ENCODE measurements at regions not wholly inside any gene's neighbourhood (a gene's known extent, or its start where the extent isn't known, plus 50 kb on each side); places are given as distances from the start of the nearest gene placed in this dataset.

- DNase-seq: no peak
Measured at GRCh38 chr3:59644479-59645402, 594.9 kb upstream of the CFAP20DC start.

DNA sequence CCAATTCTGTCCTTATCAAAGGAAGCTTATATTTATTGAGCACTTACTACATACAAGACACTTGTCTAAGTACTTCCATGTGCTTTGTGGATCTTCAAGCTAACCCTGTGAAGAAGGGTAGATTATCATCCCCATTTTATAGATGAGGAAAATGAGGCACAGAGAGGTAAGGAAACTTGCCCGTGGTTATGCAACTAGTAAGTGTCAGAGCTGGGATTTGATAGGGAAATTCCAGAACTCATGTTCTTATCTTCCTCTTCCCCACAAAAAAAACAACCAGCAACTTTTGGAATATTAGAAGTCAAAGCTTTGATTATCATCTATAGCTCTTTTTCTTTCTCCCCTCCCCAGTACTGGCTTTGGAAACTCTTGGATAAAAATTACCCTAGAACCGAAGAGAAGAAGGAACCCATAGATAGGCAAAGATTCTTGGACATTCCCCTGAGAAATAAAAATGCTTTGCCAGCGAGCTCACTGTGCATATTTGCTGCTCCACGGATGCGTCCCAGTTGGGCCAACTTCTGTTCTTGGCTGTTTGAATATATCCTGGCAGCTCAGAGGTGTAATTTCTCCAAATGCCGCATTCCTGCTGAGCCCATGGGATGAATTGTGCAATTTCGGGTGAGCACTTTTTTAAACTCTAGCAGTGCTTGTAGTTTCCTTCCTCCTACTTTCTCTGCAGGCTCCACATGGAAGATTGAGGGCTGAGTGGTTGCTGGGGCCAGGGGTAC, 591.5 kb upstream of the CFAP20DC start:
- DNase-seq: peak; percentile 62

DNA sequence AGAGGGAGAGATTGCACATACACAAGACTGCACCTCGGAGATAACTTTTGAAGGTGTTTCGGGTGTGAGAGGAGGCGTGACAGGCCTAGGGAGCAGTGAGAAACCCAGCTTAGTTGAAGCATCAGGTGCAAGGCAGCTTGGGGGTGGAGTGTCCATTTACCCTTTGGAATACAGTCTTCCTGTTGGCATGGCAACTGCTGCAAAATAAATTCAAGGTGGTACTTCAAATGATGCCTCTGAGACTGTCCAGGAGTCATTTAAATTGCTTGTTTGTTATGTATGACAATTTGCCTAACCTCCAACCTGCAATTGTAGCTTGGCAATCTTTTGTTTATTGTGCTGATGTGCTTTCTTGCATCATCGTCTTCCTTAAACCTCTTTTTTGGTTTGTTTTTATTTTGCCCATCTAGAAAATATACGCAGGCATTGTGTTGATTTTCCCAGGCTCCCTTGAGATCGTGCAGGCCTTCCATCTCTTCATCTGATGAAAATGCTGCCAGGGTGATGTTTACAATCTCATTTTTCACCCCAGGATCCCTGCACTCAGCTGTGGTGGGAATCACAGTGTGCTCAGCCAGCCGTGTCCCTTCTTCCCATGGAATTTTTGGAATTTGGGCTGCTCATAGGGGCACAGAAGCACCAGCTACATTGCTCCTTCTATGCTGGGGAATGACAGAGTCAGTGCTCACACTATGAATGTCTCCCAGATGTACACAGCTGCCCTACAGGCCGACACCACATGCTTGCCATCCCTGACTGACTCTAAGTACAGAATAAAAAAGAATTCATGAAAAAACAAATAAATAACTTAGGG, 583.1 kb upstream of the CFAP20DC start:
- DNase-seq: peak; percentile 75

GRCh38 chr3:59631482-59631881, 581.7 kb upstream of the CFAP20DC start:
- no peak for DNase-seq

DNA sequence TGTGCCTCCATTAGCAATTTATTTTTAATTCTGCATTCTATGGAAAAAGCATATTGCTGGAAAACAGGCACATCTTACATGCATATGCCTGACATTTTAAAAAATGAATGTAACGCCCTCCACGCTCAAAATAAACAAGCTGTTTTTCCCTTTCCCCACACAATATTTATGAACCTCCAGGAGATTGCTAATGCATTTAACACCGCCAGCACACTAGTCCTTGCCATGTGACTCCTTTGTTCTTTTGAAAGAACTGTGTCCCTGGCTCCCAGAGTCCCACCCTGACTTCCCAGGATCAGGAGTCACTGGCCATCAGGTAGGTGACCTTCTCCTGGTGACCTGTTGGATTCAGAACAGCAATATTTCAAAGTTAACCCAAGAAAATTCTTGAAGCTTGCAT, 571.2 kb upstream of the CFAP20DC start:
- DNase-seq: no peak

DNA sequence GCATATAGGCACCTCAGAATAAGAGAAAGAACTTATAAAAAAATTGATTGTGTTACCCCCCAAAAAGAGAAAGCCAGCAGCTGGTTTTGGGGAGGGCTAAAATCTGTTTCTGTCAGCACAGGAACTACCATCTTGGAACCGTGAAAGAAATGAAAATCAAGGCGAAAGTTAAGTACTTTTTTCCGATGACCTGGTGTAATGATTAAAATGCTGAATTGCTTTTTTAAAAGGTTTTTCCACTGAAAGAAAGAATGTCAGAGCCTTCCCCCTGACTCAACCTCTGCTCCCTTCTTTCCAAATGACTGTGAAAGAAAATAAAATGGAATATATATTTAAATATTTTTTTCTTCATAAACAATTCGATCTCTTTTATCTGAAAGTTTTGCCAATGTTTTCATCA, 570.5 kb upstream of the CFAP20DC start:
- DNase-seq: no peak

DNA sequence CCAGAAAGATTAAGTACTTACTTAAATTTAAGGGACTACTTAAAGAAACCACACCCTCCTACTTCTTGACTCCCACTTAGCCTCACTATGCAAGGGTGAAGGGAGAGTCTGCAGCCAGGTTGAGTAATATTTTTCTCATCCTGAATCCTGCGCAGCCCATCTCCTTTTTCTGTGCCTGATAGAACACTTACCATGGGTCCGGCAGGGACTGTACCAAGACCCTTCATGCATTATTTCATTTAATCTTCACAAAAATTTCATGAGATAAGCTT, 562.6 kb upstream of the CFAP20DC start:
- DNase-seq: no peak

- DNase-seq: no peak
Measured at GRCh38 chr3:59611649-59612443, 562.0 kb upstream of the CFAP20DC start.

DNA sequence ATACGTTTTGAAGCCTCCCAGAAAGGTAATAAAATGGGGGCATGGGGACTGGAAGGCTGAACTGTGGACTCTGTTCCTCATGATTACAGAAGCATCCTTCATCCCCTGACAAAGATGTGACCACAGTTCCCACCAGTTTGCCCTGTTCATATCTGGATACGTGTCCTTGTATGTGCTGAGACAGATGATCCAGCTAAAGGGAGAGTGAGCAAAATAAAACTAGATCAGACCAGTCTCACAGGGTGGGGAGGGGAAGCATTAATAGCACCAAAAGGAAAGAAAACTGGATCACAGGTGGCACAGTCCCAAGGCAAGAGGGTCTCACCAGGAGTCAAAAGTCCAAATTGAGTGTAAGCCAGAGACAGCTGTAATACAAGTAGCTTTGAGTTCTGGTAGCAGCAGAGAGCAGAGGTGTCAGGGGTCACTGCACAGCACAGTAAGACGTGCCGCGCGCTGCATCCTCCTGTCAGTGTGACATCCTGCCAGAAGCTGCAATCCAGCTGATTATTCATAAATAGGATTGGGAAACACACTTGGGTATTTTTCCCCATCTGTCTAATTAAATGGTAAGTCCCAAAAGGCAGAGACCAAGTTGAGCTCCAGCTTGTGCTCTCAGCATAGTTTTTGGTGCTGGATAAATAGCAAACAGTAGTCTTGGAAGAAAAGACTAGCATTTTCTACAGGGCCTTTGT, 560.0 kb upstream of the CFAP20DC start:
- DNase-seq: no peak

- no peak for DNase-seq
Measured at GRCh38 chr3:59608356-59608755, 558.5 kb upstream of the CFAP20DC start.

GRCh38 chr3:59607656-59608055, 557.8 kb upstream of the CFAP20DC start:
- DNase-seq: peak; percentile 4

- no peak for DNase-seq
Measured at GRCh38 chr3:59606638-59607266, 556.9 kb upstream of the CFAP20DC start.

DNA sequence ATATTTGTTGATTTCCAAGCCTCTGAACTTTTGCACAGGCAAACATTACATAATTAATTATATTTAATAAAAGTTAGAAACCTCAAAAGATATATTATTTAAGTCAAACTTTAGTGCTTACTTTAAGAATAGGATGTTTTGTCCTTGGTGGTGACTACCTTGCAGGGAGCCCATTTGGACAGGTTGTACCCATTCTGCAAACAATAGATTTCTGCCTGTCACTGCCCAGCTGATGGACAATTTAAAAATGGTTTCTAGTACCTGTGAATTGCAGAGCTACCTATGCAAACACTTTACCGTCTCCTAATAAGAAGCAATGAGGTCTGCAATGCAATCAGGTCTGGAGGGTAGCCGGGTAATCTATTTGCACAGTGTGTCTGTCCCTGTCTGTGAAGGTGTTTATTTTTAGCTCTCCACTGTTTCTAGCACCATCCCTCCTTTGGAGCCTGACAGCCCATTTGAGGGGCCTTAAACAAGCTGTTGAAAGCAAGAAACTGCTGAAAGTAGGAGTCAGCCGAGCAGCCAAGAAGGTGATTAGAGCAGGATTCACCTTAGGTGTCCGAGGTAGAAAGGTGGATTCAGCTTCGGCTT, 556.2 kb upstream of the CFAP20DC start:
- DNase-seq: no peak

- no peak for DNase-seq
Measured at GRCh38 chr3:59605318-59605717, 555.5 kb upstream of the CFAP20DC start.

- no peak for DNase-seq
Measured at GRCh38 chr3:59601486-59601885, 551.7 kb upstream of the CFAP20DC start.

- DNase-seq: no peak
Measured at GRCh38 chr3:59600631-59601030, 550.8 kb upstream of the CFAP20DC start.

DNA sequence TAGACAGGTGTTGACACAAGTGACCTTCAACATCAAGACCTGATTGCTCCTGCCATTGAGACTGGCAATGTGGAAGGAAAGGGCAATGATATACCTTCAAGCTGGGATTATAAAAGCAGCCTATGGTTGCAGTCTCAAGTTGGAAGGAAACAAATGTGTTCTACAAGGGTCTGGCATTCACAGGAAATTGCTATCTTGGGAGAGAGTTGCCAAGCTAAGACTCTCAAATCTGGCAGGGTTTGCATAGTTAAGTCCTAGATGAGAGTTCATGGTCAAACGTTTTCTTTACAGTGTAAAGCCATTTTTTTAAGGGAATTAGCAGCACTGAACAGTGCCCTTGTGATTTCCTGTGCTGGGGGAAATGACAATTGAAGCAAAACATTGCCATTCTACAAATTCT, 546.9 kb upstream of the CFAP20DC start:
- no peak for DNase-seq

- DNase-seq: no peak
Measured at GRCh38 chr3:59595830-59596229, 546.0 kb upstream of the CFAP20DC start.

DNA sequence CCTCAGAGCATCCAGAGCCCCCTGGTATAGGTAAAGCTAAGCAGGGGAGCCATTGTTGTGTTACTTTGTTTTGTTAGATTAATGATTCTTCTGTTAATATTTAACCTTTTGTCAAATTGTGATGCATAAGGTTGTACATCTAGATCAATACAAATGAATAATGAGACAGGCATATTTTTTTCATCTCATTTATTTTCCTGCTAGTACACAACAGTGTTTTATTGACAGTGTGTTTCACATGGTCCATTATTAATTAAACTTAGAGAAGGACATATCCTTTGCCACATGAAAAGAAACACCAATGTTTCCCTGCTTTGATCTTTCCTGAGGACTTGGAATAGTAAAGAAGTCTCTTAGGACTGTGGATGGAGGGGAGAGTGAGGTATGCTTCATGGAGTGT, 543.6 kb upstream of the CFAP20DC start:
- DNase-seq: no peak

DNA sequence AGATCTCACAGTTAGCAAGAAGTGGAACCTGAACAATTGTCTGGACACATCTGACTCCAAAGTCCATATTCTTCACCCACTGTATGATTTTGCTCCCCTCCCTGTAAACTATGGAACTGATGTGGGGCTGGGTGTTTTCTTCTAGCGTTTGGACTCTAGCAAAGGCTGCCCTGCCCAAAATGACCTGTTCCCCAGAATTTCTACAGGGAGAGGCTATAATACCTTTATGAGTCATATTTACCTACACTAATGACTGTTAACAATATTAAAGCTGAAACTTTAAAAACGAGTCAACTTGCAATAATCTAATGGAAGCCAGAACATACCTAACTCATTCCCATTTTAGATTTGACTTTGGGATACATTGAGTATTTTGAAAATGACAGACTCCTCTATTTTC, 531.2 kb upstream of the CFAP20DC start:
- DNase-seq: no peak

GRCh38 chr3:59580499-59580898, 530.7 kb upstream of the CFAP20DC start:
- no peak for DNase-seq

Data from fibroblast of skin of back (primary cell).